Ishikawa (cell line): ENCODE measurements at regions not wholly inside any gene's neighbourhood (a gene's known extent, or its start where the extent isn't known, plus 50 kb on each side); places are given as distances from the start of the nearest gene placed in this dataset.

ENCODE experiments used
- CEBPB ChIP-seq: IDR thresholded peaks from 2 replicates; pipeline ENCODE4 v1.6.1; 2012
- CREB1 ChIP-seq: IDR thresholded peaks from 2 replicates; pipeline ENCODE4 v1.6.1; 2012; ENCODE audit warnings: low read depth
- EGR1 ChIP-seq: IDR thresholded peaks from 2 replicates; pipeline ENCODE4 v1.6.1; 2012
- FOXM1 ChIP-seq: IDR thresholded peaks from 2 replicates; pipeline ENCODE4 v1.6.1; 2012; ENCODE audit warnings: low read depth, borderline replicate concordance
- NFIC ChIP-seq: IDR thresholded peaks from 2 replicates; pipeline ENCODE4 v1.6.1; 2012
- RAD21 ChIP-seq: IDR thresholded peaks from 2 replicates; pipeline ENCODE4 v1.6.1; 2012; ENCODE audit warnings: low read depth
- TAF1 ChIP-seq: IDR thresholded peaks from 2 replicates; pipeline ENCODE4 v1.6.1; 2012; ENCODE audit warnings: low read depth, mild to moderate bottlenecking
- TCF12 ChIP-seq: IDR thresholded peaks from 2 replicates; pipeline ENCODE4 v1.6.1; 2012; ENCODE audit warnings: low read depth
- YY1 ChIP-seq: IDR thresholded peaks from 2 replicates; pipeline ENCODE4 v1.6.1; 2012; ENCODE audit warnings: low read depth
- ZBTB7A ChIP-seq: IDR thresholded peaks from 2 replicates; pipeline ENCODE4 v1.6.1; 2012; ENCODE audit warnings: low read depth
- TF ChIP-seq, protein P1 (sequence below): IDR thresholded peaks from 2 replicates; pipeline ENCODE4 v1.6.1; 2012

DNA sequence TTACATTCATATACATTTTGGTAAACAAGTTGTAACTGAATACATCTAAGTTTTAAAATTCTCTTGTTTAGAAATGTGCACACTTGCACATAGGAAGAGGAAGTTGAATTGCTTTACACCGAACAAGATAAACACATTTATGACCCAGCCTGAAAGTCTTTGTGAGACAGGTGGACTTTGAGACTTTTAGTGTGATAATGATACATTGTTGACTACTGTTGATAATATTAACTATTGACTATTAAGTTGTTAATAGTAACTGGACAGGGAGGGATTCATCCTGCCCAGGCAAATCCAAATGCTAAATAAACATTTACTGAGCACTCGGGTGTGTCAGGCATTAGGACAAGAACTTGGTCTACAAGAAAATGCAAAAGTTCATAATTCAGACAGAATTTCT lies 68.0 kb downstream of the AVPR1A start:
- no peak for TF ChIP-seq FOXM1
- TF ChIP-seq TAF1: no peak
- no peak for TF ChIP-seq TCF12
- TF ChIP-seq, protein P1, sequence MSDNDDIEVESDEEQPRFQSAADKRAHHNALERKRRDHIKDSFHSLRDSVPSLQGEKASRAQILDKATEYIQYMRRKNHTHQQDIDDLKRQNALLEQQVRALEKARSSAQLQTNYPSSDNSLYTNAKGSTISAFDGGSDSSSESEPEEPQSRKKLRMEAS: no peak
- TF ChIP-seq RAD21: no peak
- TF ChIP-seq CEBPB: no peak
- no peak for TF ChIP-seq NFIC
- no peak for TF ChIP-seq ZBTB7A
- TF ChIP-seq CREB1: no peak
- no peak for TF ChIP-seq YY1
- no peak for TF ChIP-seq EGR1
